K562 (cell line): ENCODE measurements at regions not wholly inside any gene's neighbourhood (a gene's known extent, or its start where the extent isn't known, plus 50 kb on each side); places are given as distances from the start of the nearest gene placed in this dataset.

Source experiments
- ATAC-seq: fragments of 200-7000 bp; cut with Tn5 transposase; 3 replicates; pipeline ENCODE4 v1.9.1; 2020; ENCODE audit warnings: moderate library complexity
- BruUV-seq: library from RNA; stranded (reverse); fragments of 400-500 nt; replicated peaks from 2 replicates; lab custom pipeline; 2021; lab: Mats Ljungman, UMichigan
- CTCF ChIA-PET: fragments of 300-600 bp; formaldehyde crosslinking; extraction: SDS; loops from one replicate; lab custom pipeline; 2021; ENCODE audit warnings: low intra/inter-chr PET ratio; lab: Yijun Ruan, JAX
- POLR2A ChIA-PET: fragments of 300-600, 350-650 bp; sonication (Branson Sonifier 250); formaldehyde crosslinking; extraction: SDS; loops from one replicate; lab custom pipeline; 2021; ENCODE audit warnings: antibody characterized with exemption, inconsistent platforms; lab: Yijun Ruan, JAX
- DNase-seq, 4 experiments: peaks; one replicate each; pipeline versions ENCODE4 v3.0.0 to v3.0.0-alpha.2; 2011 to 2018; ENCODE audit warnings: low spot score in 3 of 4, mixed read lengths in 3 of 4; ENCODE audit errors: extremely low read depth in 1 of 4
- FAIRE-seq: peaks from 2 replicates; lab custom pipeline; 2011; peaks lifted over from hg19 to GRCh38; lab: Jason Lieb, UNC
- H2AFZ ChIP-seq: 2 replicates; pipeline ENCODE4 v1.6.0; 2011; ENCODE audit warnings: low read depth, low read length, control low read depth, inconsistent platforms
- H3K27ac ChIP-seq: fragments of 200-600 bp; 3 replicates; pipeline ENCODE4 v1.8.0; 2011; ENCODE audit warnings: low read depth, mild to moderate bottlenecking, control low read depth, inconsistent platforms, low read length, moderate library complexity, mixed read lengths; ENCODE audit errors: extremely low read depth
- H3K27me3 ChIP-seq, 2 experiments: fragments of 300-600 bp in 1 of 2; 2 replicates in 1 of 2; 3 replicates in 1 of 2; pipeline versions ENCODE4 v1.6.0 to v1.8.0; 2011; ENCODE audit warnings: inconsistent platforms in 2 of 2, low read length in 2 of 2, mild to moderate bottlenecking in 1 of 2, mixed read lengths in 1 of 2, moderate library complexity in 1 of 2; ENCODE audit not compliant: control insufficient read depth in 2 of 2, insufficient read depth in 2 of 2
- H3K36me3 ChIP-seq: fragments of 300-600 bp; 3 replicates; pipeline ENCODE4 v1.8.0; 2011; ENCODE audit warnings: mild to moderate bottlenecking, low read length, inconsistent platforms; ENCODE audit not compliant: control insufficient read depth, insufficient read depth
- H3K4me1 ChIP-seq, 2 experiments: fragments of 200-600 bp in 1 of 2; replicated peaks in 1 of 2; 2 replicates in 1 of 2; 3 replicates in 1 of 2; pipeline versions ENCODE4 v1.5.1 to v1.8.0; 2011; ENCODE audit warnings: inconsistent platforms in 2 of 2, low read length in 2 of 2, mild to moderate bottlenecking in 1 of 2, mixed read lengths in 1 of 2, moderate library complexity in 1 of 2; ENCODE audit not compliant: control insufficient read depth in 2 of 2, insufficient read depth in 2 of 2
- H3K4me2 ChIP-seq: 2 replicates; pipeline ENCODE4 v1.6.1; 2011; ENCODE audit warnings: low read length, control low read depth, inconsistent platforms, mixed read lengths; ENCODE audit not compliant: insufficient read depth
- H3K4me3 ChIP-seq: fragments of 200-600 bp; sonication (generic), shearing (Covaris generic); 2 replicates; pipeline ENCODE4 v1.5.1; 2016; ENCODE audit warnings: control low read depth, inconsistent platforms
- H3K79me2 ChIP-seq: fragments of 200-600 bp; 3 replicates; pipeline ENCODE4 v1.8.0; 2011; ENCODE audit warnings: low read length, inconsistent platforms; ENCODE audit not compliant: control insufficient read depth, insufficient read depth
- H3K9ac ChIP-seq, 2 experiments: 2 replicates each; pipeline versions ENCODE4 v1.6.0 to v1.6.1; 2011; ENCODE audit warnings: low read depth in 2 of 2, low read length in 2 of 2, control low read depth in 1 of 2, inconsistent platforms in 1 of 2, mild to moderate bottlenecking in 1 of 2, mixed read lengths in 1 of 2; ENCODE audit not compliant: insufficient read depth in 1 of 2
- H3K9me1 ChIP-seq: one replicate; pipeline ENCODE4 v1.6.0; 2011; ENCODE audit warnings: inconsistent platforms, mild to moderate bottlenecking, low read length, moderate library complexity; ENCODE audit not compliant: control insufficient read depth, insufficient read depth
- H3K9me3 ChIP-seq: replicated peaks from 2 replicates; pipeline ENCODE4 v1.5.1; 2011; ENCODE audit warnings: low read depth, low read length, inconsistent platforms; ENCODE audit not compliant: control insufficient read depth, insufficient read depth
- H4K20me1 ChIP-seq: replicated peaks from 2 replicates; pipeline ENCODE4 v1.6.1; 2011; ENCODE audit warnings: low read length, inconsistent platforms, mixed read lengths; ENCODE audit not compliant: control insufficient read depth, insufficient read depth
- ASH1L ChIP-seq: fragments of 450-650 bp; IDR thresholded peaks from 2 replicates; pipeline ENCODE4 v1.6.1; 2018; ENCODE audit warnings: borderline replicate concordance, mild to moderate bottlenecking, low read depth; ENCODE audit not compliant: partially characterized antibody
- ELF4 ChIP-seq: fragments of 450-650 bp; formaldehyde crosslinking; IDR thresholded peaks from 2 replicates; pipeline ENCODE4 v1.4.0; 2022; ENCODE audit warnings: missing genetic modification characterization
- FOSL1 ChIP-seq: fragments of 200-800 bp; sonication (Bioruptor generic); conservative IDR thresholded peaks from 2 replicates; pipeline ENCODE4 v1.6.1; 2016; ENCODE audit warnings: missing genetic modification characterization, missing compliant biosample characterization
- FOXK1 ChIP-seq: sonication (generic); formaldehyde crosslinking; IDR thresholded peaks from 2 replicates; pipeline ENCODE4 v1.8.0; 2022; ENCODE audit warnings: missing genetic modification reagents, mild to moderate bottlenecking, borderline replicate concordance
- POLR3G ChIP-seq: IDR thresholded peaks from 2 replicates; pipeline ENCODE4 v1.6.1; 2011; ENCODE audit not compliant: insufficient read length, insufficient replicate concordance; ENCODE audit errors: extremely low read depth
- PYGO2 ChIP-seq: fragments of 450-650 bp; IDR thresholded peaks from 2 replicates; pipeline ENCODE4 v1.6.1; 2016; ENCODE audit warnings: mild to moderate bottlenecking, missing genetic modification characterization, moderate library complexity, missing compliant biosample characterization
- SFPQ ChIP-seq: fragments of 200-400 bp; formaldehyde crosslinking; IDR thresholded peaks from 2 replicates; pipeline ENCODE4 v1.6.1; 2017; ENCODE audit warnings: mild to moderate bottlenecking, low read depth, low read length, moderate library complexity
- ZKSCAN8 ChIP-seq: fragments of 200-800 bp; sonication (Bioruptor generic); IDR thresholded peaks from 2 replicates; pipeline ENCODE4 v1.6.1; 2016; ENCODE audit warnings: missing genetic modification characterization, missing compliant biosample characterization
- ZNF217 ChIP-seq: sonication (generic); formaldehyde crosslinking; IDR thresholded peaks from 2 replicates; pipeline ENCODE4 v1.8.0; 2022; ENCODE audit warnings: mild to moderate bottlenecking, missing genetic modification reagents
- ZNF282 ChIP-seq: sonication (generic); formaldehyde crosslinking; IDR thresholded peaks from 2 replicates; pipeline ENCODE4 v1.8.1; 2023; ENCODE audit warnings: missing genetic modification reagents
- ZNF696 ChIP-seq: fragments of 250-450 bp; sonication (Bioruptor Pico); conservative IDR thresholded peaks from 2 replicates; pipeline ENCODE4 v1.4.0; 2020; ENCODE audit warnings: mild to moderate bottlenecking, moderate library complexity
- WGBS: fragments of 100-300 bp; shearing (Covaris generic); methylation state at CpG from one replicate; pipeline ENCODE4 v1.1.6; 2016; ENCODE audit warnings: low coverage, mixed read lengths; ENCODE audit not compliant: insufficient coverage; ENCODE audit errors: missing lambda C conversion rate; 5-methylcytosine and 5-hydroxymethylcytosine counted together
- in situ Hi-C: fragments of 300-500 bp; cut with MboI; formaldehyde crosslinking; loops from 4 replicates; pipeline ENCODE4 v1.15.0; 2018; ENCODE audit warnings: inconsistent platforms, mixed read lengths
- intact Hi-C: fragments of 100-400 bp; cut with micrococcal nuclease; formaldehyde crosslinking; loops from 2 replicates; pipeline ENCODE4 v1.14.2; 2022

GRCh38 chr22:49016909-49017481 lies 810.7 kb downstream of the BRD1 start:
- 0% methylated on average over 11 of the region's 16 CpGs for WGBS
- ChIA-PET POLR2A (interaction anchor here (0.8 kb wide), 1 partner anchor 23 kb away, joined by 4 read pairs; no protein-coding TSS in a partner anchor), CTCF (no interaction called here)
- DNase-seq (no peak), ATAC-seq (no peak), FAIRE-seq (no peak)
- H3K4me1 ChIP-seq = no peaks in the 10 kb centered on the region
- no peak overlapping the region for H3K4me2 ChIP-seq
- H3K9me1 ChIP-seq = no peaks in the 10 kb centered on the region
- no peaks in the 10 kb centered on the region for H3K79me2 ChIP-seq
- in situ Hi-C loops = no loop called here
- no peak overlapping the region for H3K9ac ChIP-seq
- no peak overlapping the region for H3K27ac ChIP-seq
- no peak overlapping the region for H3K4me3 ChIP-seq
- H2AFZ ChIP-seq = no peak overlapping the region
- H3K27me3 ChIP-seq = peaks cover 0 to 34% of the 10 kb centered on the region in 2 experiments; a peak in 1 of 5 replicates
- H4K20me1 ChIP-seq = no peaks in the 10 kb centered on the region; the same call in 1 of the 2 replicates
- H3K36me3 ChIP-seq = no peaks in the 10 kb centered on the region
- H3K9me3 ChIP-seq = no peaks in the 10 kb centered on the region
- no TSS peak for BruUV-seq
- intact Hi-C loops = no loop called here
- TF ChIP-seq ZKSCAN8 (CRISPR knock-in tag) (no peak), ZNF696 (CRISPR knock-in tag) (no peak), ZNF282 (no peak)
- TF ChIP-seq, all 486 proteins: peak for 0

GRCh38 chr22:49015993-49016908 lies 811.4 kb downstream of the BRD1 start:
- under 1% methylated on average over 23 of the region's 26 CpGs for WGBS
- H3K27me3 ChIP-seq = peaks cover 0 to 36% of the 10 kb centered on the region in 2 experiments; a peak in 2 of 5 replicates
- no peak overlapping the region for H3K9ac ChIP-seq
- in situ Hi-C loops (no loop called here), intact Hi-C loops (no loop called here)
- H3K27ac ChIP-seq = no peak overlapping the region
- no peak overlapping the region for H2AFZ ChIP-seq
- H3K4me3 ChIP-seq = no peak overlapping the region
- no TSS peak for BruUV-seq
- CTCF ChIA-PET = no interaction called here
- no peaks in the 10 kb centered on the region for H3K9me1 ChIP-seq
- no peak for ATAC-seq
- H3K9me3 ChIP-seq = no peaks in the 10 kb centered on the region
- POLR2A ChIA-PET = no interaction called here
- H3K79me2 ChIP-seq = no peaks in the 10 kb centered on the region
- DNase-seq = no peak
- no peaks in the 10 kb centered on the region for H3K36me3 ChIP-seq
- no peak overlapping the region for H3K4me2 ChIP-seq
- no peaks in the 10 kb centered on the region for H3K4me1 ChIP-seq
- no peak for FAIRE-seq
- H4K20me1 ChIP-seq = no peaks in the 10 kb centered on the region; the same call in 1 of the 2 replicates
- no peak for TF ChIP-seq ASH1L
- TF ChIP-seq FOXK1 (CRISPR knock-in tag) = no peak
- no peak for TF ChIP-seq ELF4
- no peak for TF ChIP-seq ZNF282
- TF ChIP-seq SFPQ = no peak
- TF ChIP-seq ZNF217 (CRISPR knock-in tag) = no peak
- no peak for TF ChIP-seq PYGO2 (tag)
- TF ChIP-seq POLR3G = no peak
- TF ChIP-seq FOSL1 = no peak
